Renal cortical epithelial cell (primary cell): ENCODE measurements at regions not wholly inside any gene's neighbourhood (a gene's known extent, or its start where the extent isn't known, plus 50 kb on each side); places are given as distances from the start of the nearest gene placed in this dataset.

Experiments used
- DNase-seq: peaks from one replicate; pipeline ENCODE4 v3.0.0-alpha.2; 2011; ENCODE audit warnings: low read depth

- no peak for DNase-seq
These were observed 560.8 kb downstream of the BNC2 start for GRCh38 chr9:16309469-16310271.

GRCh38 chr9:16310278-16311110 lies 560.0 kb downstream of the BNC2 start:
- DNase-seq, result no peak

- no peak for DNase-seq
These were observed 558.4 kb downstream of the BNC2 start for GRCh38 chr9:16312116-16312515.

GRCh38 chr9:16312962-16313546 lies 557.4 kb downstream of the BNC2 start:
- no peak for DNase-seq

GRCh38 chr9:16314476-16314875 lies 556.0 kb downstream of the BNC2 start:
- no peak for DNase-seq

- DNase-seq, result no peak
These were observed 554.8 kb downstream of the BNC2 start for GRCh38 chr9:16315720-16316119.

GRCh38 chr9:16316456-16316855 lies 554.0 kb downstream of the BNC2 start:
- DNase-seq, result no peak

GRCh38 chr9:16316911-16317817 lies 553.3 kb downstream of the BNC2 start:
- DNase-seq, result no peak

- no peak for DNase-seq
These were observed 551.9 kb downstream of the BNC2 start for GRCh38 chr9:16318516-16319060.

- DNase-seq, result no peak
These were observed 550.8 kb downstream of the BNC2 start for GRCh38 chr9:16319646-16320045.

GRCh38 chr9:16320338-16320902 lies 550.0 kb downstream of the BNC2 start:
- no peak for DNase-seq

- peak; percentile 95 for DNase-seq
These were observed 548.9 kb downstream of the BNC2 start for GRCh38 chr9:16321461-16322119.

GRCh38 chr9:16322849-16323248 lies 547.6 kb downstream of the BNC2 start:
- no peak for DNase-seq

GRCh38 chr9:16325966-16326365 lies 544.5 kb downstream of the BNC2 start:
- no peak for DNase-seq

- no peak for DNase-seq
These were observed 542.1 kb downstream of the BNC2 start for GRCh38 chr9:16328349-16328748.

- no peak for DNase-seq
These were observed 540.8 kb downstream of the BNC2 start for GRCh38 chr9:16329671-16330113.

GRCh38 chr9:16331031-16331430 lies 539.4 kb downstream of the BNC2 start:
- DNase-seq, result no peak

GRCh38 chr9:16331527-16331926 lies 538.9 kb downstream of the BNC2 start:
- DNase-seq, result no peak

GRCh38 chr9:16333691-16334090 lies 536.8 kb downstream of the BNC2 start:
- DNase-seq, result no peak
